ENCODE measurements at regions not wholly inside any gene's neighbourhood (a gene's known extent, or its start where the extent isn't known, plus 50 kb on each side); places are given as distances from the start of the nearest gene placed in this dataset.

DNA sequence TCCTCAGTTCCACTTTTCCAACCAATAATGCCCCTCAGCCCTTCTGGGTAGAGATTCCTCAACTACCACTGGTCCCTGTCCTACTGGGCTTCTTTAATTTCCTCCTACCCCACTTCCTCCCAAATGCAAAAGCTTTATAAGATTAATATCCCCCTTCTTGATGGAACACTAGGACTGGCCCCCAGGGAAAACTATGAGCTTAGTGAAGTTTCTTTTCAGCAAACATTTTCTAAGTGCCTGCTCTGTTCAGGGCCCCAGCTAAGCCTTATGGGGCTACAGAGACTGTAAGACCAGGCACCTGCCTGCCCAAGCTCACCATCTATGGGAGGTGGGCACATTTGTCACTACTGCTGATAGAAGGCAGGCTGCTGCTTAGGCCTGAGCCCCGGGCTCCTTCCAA lies 79.4 kb downstream of the RPLP1 start:
- no peak overlapping the region for H3K27ac ChIP-seq (ENCODE audit: control insufficient read depth, insufficient read depth, low read length)
- H3K4me1 ChIP-seq (ENCODE audit: control insufficient read depth, extremely low read depth, insufficient read depth, low read length) = peaks cover 6% of the 10 kb centered on the region
- H4K20me1 ChIP-seq (ENCODE audit: control insufficient read depth, extremely low read depth, insufficient read depth, low read length) = no peaks in the 10 kb centered on the region
- FAIRE-seq (no peak), DNase-seq (ENCODE audit: low read depth, low spot score) (no peak)
- TF ChIP-seq EZH2 (IDR thresholded peaks at IDR 0.05; ENCODE audit: low read length) (no peak), CTCF (optimal IDR thresholded peaks at IDR 0.05 in 1 of 3, IDR thresholded peaks at IDR 0.05 in 1 of 3, conservative IDR thresholded peaks at IDR 0.05 in 1 of 3; ENCODE audit: extremely low read depth in 1 of 3, insufficient read depth in 2 of 3, low read length in 3 of 3) (no peak)
- H3K9ac ChIP-seq (ENCODE audit: control insufficient read depth, extremely low read depth, insufficient read depth, low read length) = no peak overlapping the region
- no peak overlapping the region for H3K4me3 ChIP-seq (ENCODE audit: control insufficient read depth in 2 of 3, extremely low read depth in 1 of 3, insufficient read depth in 2 of 3, low read depth in 1 of 3, low read length in 3 of 3)
- peaks cover 18% of the 10 kb centered on the region for H3K27me3 ChIP-seq (ENCODE audit: control insufficient read depth, extremely low read depth, insufficient read depth, low read length)
- no peaks in the 10 kb centered on the region for H3K36me3 ChIP-seq (ENCODE audit: control insufficient read depth in 2 of 2, extremely low read depth in 1 of 2, insufficient read depth in 2 of 2, low read length in 2 of 2)
- no peak overlapping the region for H3K4me2 ChIP-seq (ENCODE audit: control insufficient read depth, extremely low read depth, insufficient read depth, low read depth, low read length)
- no peaks in the 10 kb centered on the region for H3K9me3 ChIP-seq (ENCODE audit: control insufficient read depth, low read depth, low read length)
- no peaks in the 10 kb centered on the region for H3K79me2 ChIP-seq (ENCODE audit: control insufficient read depth, insufficient read depth, low read length)
- H2AFZ ChIP-seq (ENCODE audit: control insufficient read depth, low read length) = no peak overlapping the region
- dilution Hi-C loops (cut with MboI; ENCODE audit: extremely low pct_ligation_motif_present, low sequenced_read_pairs) = no loop called here
- H3K9me1 ChIP-seq (ENCODE audit: control insufficient read depth, extremely low read depth, insufficient read depth, low read length) = no peaks in the 10 kb centered on the region

DNA sequence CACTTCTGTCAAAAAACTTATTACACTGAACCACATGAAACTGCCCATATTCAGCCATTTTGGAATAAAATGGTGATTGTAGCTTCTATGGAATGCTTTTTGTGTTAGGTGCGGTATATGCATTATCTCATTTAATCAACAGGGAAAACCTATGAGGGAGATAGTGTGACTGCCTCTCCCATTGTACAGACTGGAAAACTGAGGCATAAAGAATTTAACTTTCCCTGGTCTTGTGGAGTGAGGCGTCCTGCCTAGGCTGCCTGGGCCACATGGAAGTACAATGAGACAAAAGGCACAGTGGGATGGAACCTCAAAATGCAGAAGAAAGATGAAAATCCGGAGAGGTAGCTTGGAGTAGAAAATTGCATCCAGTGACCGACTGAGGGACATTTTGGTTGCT lies 80.2 kb downstream of the RPLP1 start:
- DNase-seq (ENCODE audit: low read depth, low spot score) = no peak
- H3K4me1 ChIP-seq (ENCODE audit: control insufficient read depth, extremely low read depth, insufficient read depth, low read length) = peaks cover 6% of the 10 kb centered on the region
- dilution Hi-C loops (cut with MboI; ENCODE audit: extremely low pct_ligation_motif_present, low sequenced_read_pairs) = no loop called here
- FAIRE-seq = no peak
- H3K9me3 ChIP-seq (ENCODE audit: control insufficient read depth, low read depth, low read length) = no peaks in the 10 kb centered on the region
- H3K36me3 ChIP-seq (ENCODE audit: control insufficient read depth in 2 of 2, extremely low read depth in 1 of 2, insufficient read depth in 2 of 2, low read length in 2 of 2) = no peaks in the 10 kb centered on the region
- no peak for TF ChIP-seq CTCF (optimal IDR thresholded peaks at IDR 0.05 in 1 of 3, IDR thresholded peaks at IDR 0.05 in 1 of 3, conservative IDR thresholded peaks at IDR 0.05 in 1 of 3; ENCODE audit: extremely low read depth in 1 of 3, insufficient read depth in 2 of 3, low read length in 3 of 3)
- no peak for TF ChIP-seq EZH2 (IDR thresholded peaks at IDR 0.05; ENCODE audit: low read length)
- H3K79me2 ChIP-seq (ENCODE audit: control insufficient read depth, insufficient read depth, low read length) = no peaks in the 10 kb centered on the region
- H3K9me1 ChIP-seq (ENCODE audit: control insufficient read depth, extremely low read depth, insufficient read depth, low read length) = no peaks in the 10 kb centered on the region
- no peak overlapping the region for H3K9ac ChIP-seq (ENCODE audit: control insufficient read depth, extremely low read depth, insufficient read depth, low read length)
- no peak overlapping the region for H3K4me3 ChIP-seq (ENCODE audit: control insufficient read depth in 2 of 3, extremely low read depth in 1 of 3, insufficient read depth in 2 of 3, low read depth in 1 of 3, low read length in 3 of 3)
- H3K4me2 ChIP-seq (ENCODE audit: control insufficient read depth, extremely low read depth, insufficient read depth, low read depth, low read length) = no peak overlapping the region
- peaks cover 18% of the 10 kb centered on the region for H3K27me3 ChIP-seq (ENCODE audit: control insufficient read depth, extremely low read depth, insufficient read depth, low read length)
- no peak overlapping the region for H3K27ac ChIP-seq (ENCODE audit: control insufficient read depth, insufficient read depth, low read length)
- no peak overlapping the region for H2AFZ ChIP-seq (ENCODE audit: control insufficient read depth, low read length)
- H4K20me1 ChIP-seq (ENCODE audit: control insufficient read depth, extremely low read depth, insufficient read depth, low read length) = no peaks in the 10 kb centered on the region

Data from keratinocyte (primary cell).